HEK293 (cell line): ENCODE measurements at regions not wholly inside any gene's neighbourhood (a gene's known extent, or its start where the extent isn't known, plus 50 kb on each side); places are given as distances from the start of the nearest gene placed in this dataset.

Experiments used
- CTCF ChIA-PET: fragments of 350-600 bp; formaldehyde crosslinking; extraction: SDS; loops from one replicate; lab custom pipeline; 2021; ENCODE audit warnings: antibody characterized with exemption; lab: Yijun Ruan, JAX
- POLR2A ChIA-PET: fragments of 300-600 bp; formaldehyde crosslinking; extraction: SDS; loops from one replicate; lab custom pipeline; 2020; ENCODE audit warnings: antibody characterized with exemption, inconsistent platforms; lab: Yijun Ruan, JAX
- H3K27ac ChIP-seq: fragments of 200-500 bp; sonication (Bioruptor generic); 2 replicates; pipeline ENCODE4 v1.5.1; 2014; ENCODE audit warnings: low read depth, low read length, control low read depth, inconsistent platforms; ENCODE audit errors: extremely low read depth
- H3K36me3 ChIP-seq, 2 experiments: fragments of 200-500 bp in 1 of 2; sonication (Bioruptor generic) in 1 of 2; 1 replicate in 1 of 2; 2 replicates in 1 of 2; pipeline ENCODE4 v1.5.1; 2014 to 2017; ENCODE audit warnings: inconsistent platforms in 2 of 2, low read length in 2 of 2; ENCODE audit not compliant: control insufficient read depth in 2 of 2, insufficient read depth in 1 of 2
- H3K4me1 ChIP-seq: fragments of 200-500 bp; sonication (Bioruptor generic); 2 replicates; pipeline ENCODE4 v1.5.1; 2014; ENCODE audit warnings: mild to moderate bottlenecking, low read length, inconsistent platforms; ENCODE audit not compliant: control insufficient read depth, insufficient read depth
- H3K4me3 ChIP-seq: 2 replicates; pipeline ENCODE4 v1.5.1; 2011; ENCODE audit warnings: low read depth, mild to moderate bottlenecking, control low read depth, low read length, moderate library complexity
- H3K9me3 ChIP-seq: fragments of 200-500 bp; sonication (Bioruptor generic); 2 replicates; pipeline ENCODE4 v1.5.1; 2014; ENCODE audit warnings: low read depth, low read length, inconsistent platforms; ENCODE audit not compliant: control insufficient read depth, insufficient read depth
- HOXD13 ChIP-seq: sonication (generic); formaldehyde crosslinking; IDR thresholded peaks from 2 replicates; pipeline ENCODE4 v1.8.0; 2022; ENCODE audit warnings: missing genetic modification reagents, borderline replicate concordance
- IKZF3 ChIP-seq: fragments of 450-650 bp; IDR thresholded peaks from 2 replicates; pipeline ENCODE4 v1.5.0; 2018; ENCODE audit warnings: missing biosample characterization, mild to moderate bottlenecking, missing genetic modification characterization, moderate library complexity
- KLF10 ChIP-seq: fragments of 450-650 bp; IDR thresholded peaks from 2 replicates; pipeline ENCODE4 v1.5.1; 2018; ENCODE audit warnings: missing biosample characterization, mild to moderate bottlenecking, missing genetic modification characterization
- KLF9 ChIP-seq: fragments of 450-650 bp; formaldehyde crosslinking; IDR thresholded peaks from 2 replicates; pipeline ENCODE4 v1.5.1; 2016; ENCODE audit warnings: missing biosample characterization, missing genetic modification characterization, low read depth
- MEIS1 ChIP-seq: sonication (generic); formaldehyde crosslinking; IDR thresholded peaks from 2 replicates; pipeline ENCODE4 v1.8.1; 2022; ENCODE audit warnings: missing genetic modification reagents, mild to moderate bottlenecking, borderline replicate concordance
- PATZ1 ChIP-seq: fragments of 450-650 bp; formaldehyde crosslinking; IDR thresholded peaks from 2 replicates; pipeline ENCODE4 v1.5.1; 2016; ENCODE audit warnings: missing biosample characterization, missing genetic modification characterization
- SP3 ChIP-seq: fragments of 450-650 bp; formaldehyde crosslinking; IDR thresholded peaks from 2 replicates; pipeline ENCODE4 v1.5.1; 2016; ENCODE audit warnings: missing biosample characterization, missing genetic modification characterization
- WT1 ChIP-seq: fragments of 450-650 bp; formaldehyde crosslinking; IDR thresholded peaks from 2 replicates; pipeline ENCODE4 v1.5.1; 2016; ENCODE audit warnings: missing biosample characterization, missing genetic modification characterization
- ZBTB1 ChIP-seq: fragments of 450-650 bp; formaldehyde crosslinking; IDR thresholded peaks from 2 replicates; pipeline ENCODE4 v1.5.1; 2016; ENCODE audit warnings: missing biosample characterization, missing genetic modification characterization
- ZBTB10 ChIP-seq: fragments of 450-650 bp; formaldehyde crosslinking; IDR thresholded peaks from 2 replicates; pipeline ENCODE4 v1.5.1; 2016; ENCODE audit warnings: missing biosample characterization, missing genetic modification characterization
- ZFP37 ChIP-seq: fragments of 450-650 bp; formaldehyde crosslinking; IDR thresholded peaks from 2 replicates; pipeline ENCODE4 v1.5.1; 2016; ENCODE audit warnings: missing biosample characterization, missing genetic modification characterization
- ZNF140 ChIP-seq: fragments of 450-650 bp; formaldehyde crosslinking; IDR thresholded peaks from 2 replicates; pipeline ENCODE4 v1.5.1; 2016; ENCODE audit warnings: missing biosample characterization, missing genetic modification characterization
- ZNF146 ChIP-seq: fragments of 450-650 bp; formaldehyde crosslinking; IDR thresholded peaks from 2 replicates; pipeline ENCODE4 v1.5.1; 2016; ENCODE audit warnings: missing biosample characterization, missing genetic modification characterization
- ZNF18 ChIP-seq: fragments of 450-650 bp; formaldehyde crosslinking; IDR thresholded peaks from 2 replicates; pipeline ENCODE4 v1.5.1; 2016; ENCODE audit warnings: missing biosample characterization, missing genetic modification characterization
- ZNF19 ChIP-seq: fragments of 450-650 bp; formaldehyde crosslinking; IDR thresholded peaks from 2 replicates; pipeline ENCODE4; 2016; ENCODE audit warnings: missing biosample characterization, missing genetic modification characterization, low read depth
- ZNF221 ChIP-seq: fragments of 450-650 bp; formaldehyde crosslinking; IDR thresholded peaks from 2 replicates; pipeline ENCODE4 v1.5.1; 2017; ENCODE audit warnings: missing biosample characterization, missing genetic modification characterization, borderline replicate concordance
- ZNF423 ChIP-seq: fragments of 450-650 bp; formaldehyde crosslinking; IDR thresholded peaks from 2 replicates; pipeline ENCODE4 v1.5.1; 2016; ENCODE audit warnings: missing biosample characterization, missing genetic modification characterization
- ZNF433 ChIP-seq: fragments of 450-650 bp; formaldehyde crosslinking; IDR thresholded peaks from 2 replicates; pipeline ENCODE4 v1.5.1; 2016; ENCODE audit warnings: missing biosample characterization, missing genetic modification characterization, low read depth
- ZNF48 ChIP-seq: fragments of 450-650 bp; formaldehyde crosslinking; IDR thresholded peaks from 2 replicates; pipeline ENCODE4 v1.5.1; 2016; ENCODE audit warnings: missing biosample characterization, missing genetic modification characterization
- ZNF561 ChIP-seq: fragments of 450-650 bp; IDR thresholded peaks from 2 replicates; pipeline ENCODE4 v1.5.1; 2018; ENCODE audit warnings: missing biosample characterization, missing genetic modification characterization, borderline replicate concordance
- ZNF621 ChIP-seq: fragments of 450-650 bp; formaldehyde crosslinking; IDR thresholded peaks from 2 replicates; pipeline ENCODE4 v1.5.1; 2017; ENCODE audit warnings: missing biosample characterization, missing genetic modification characterization
- ZNF654 ChIP-seq: fragments of 450-650 bp; formaldehyde crosslinking; IDR thresholded peaks from 2 replicates; pipeline ENCODE4 v1.5.1; 2016; ENCODE audit warnings: low read depth, missing biosample characterization, missing genetic modification characterization
- ZNF658 ChIP-seq: fragments of 450-650 bp; formaldehyde crosslinking; IDR thresholded peaks from 2 replicates; pipeline ENCODE4; 2016; ENCODE audit warnings: missing biosample characterization, missing genetic modification characterization
- ZNF747 ChIP-seq: fragments of 450-650 bp; formaldehyde crosslinking; IDR thresholded peaks from 2 replicates; pipeline ENCODE4 v1.5.1; 2016; ENCODE audit warnings: missing biosample characterization, missing genetic modification characterization
- ZNF76 ChIP-seq: fragments of 450-650 bp; formaldehyde crosslinking; IDR thresholded peaks from 2 replicates; pipeline ENCODE4; 2016; ENCODE audit warnings: low read depth, missing biosample characterization, missing genetic modification characterization, borderline replicate concordance
- ZNF776 ChIP-seq: fragments of 450-650 bp; formaldehyde crosslinking; IDR thresholded peaks from 2 replicates; pipeline ENCODE4 v1.5.0; 2017; ENCODE audit warnings: missing biosample characterization, missing genetic modification characterization, borderline replicate concordance
- ZNF830 ChIP-seq: fragments of 450-650 bp; IDR thresholded peaks from 2 replicates; pipeline ENCODE4 v1.5.0; 2018; ENCODE audit warnings: missing biosample characterization, missing genetic modification characterization, low read depth, mild to moderate bottlenecking, moderate library complexity
- ZSCAN16 ChIP-seq: fragments of 450-650 bp; formaldehyde crosslinking; IDR thresholded peaks from 2 replicates; pipeline ENCODE4 v1.5.1; 2016; ENCODE audit warnings: missing biosample characterization, missing genetic modification characterization
- ZSCAN23 ChIP-seq: fragments of 450-650 bp; formaldehyde crosslinking; IDR thresholded peaks from 2 replicates; pipeline ENCODE4 v1.5.1; 2016; ENCODE audit warnings: missing biosample characterization, missing genetic modification characterization

GRCh38 chr4:85094735-85095134 is 128.2 kb upstream of the WDFY3 start (continued):
- TF ChIP-seq PATZ1 (tag by site-specific recombination), result no peak
- no peak for TF ChIP-seq ZNF423 (tag by site-specific recombination)
- no peak for TF ChIP-seq IKZF3
- TF ChIP-seq ZNF221, result no peak
- TF ChIP-seq SP3, result no peak
- no peak for TF ChIP-seq ZNF776 (tag by site-specific recombination)
- no peak for TF ChIP-seq WT1 (tag by site-specific recombination)
- TF ChIP-seq ZNF18 (tag by site-specific recombination), result no peak

- CTCF ChIA-PET, result no interaction called here
Observed at GRCh38 chr4:85102606-85103005, 136.1 kb upstream of the WDFY3 start.

GRCh38 chr4:85106166-85106565 is 139.7 kb upstream of the WDFY3 start:
- Histone ChIP-seq H3K4me3 (no peak overlapping the region), H3K36me3 (no peaks in the 10 kb centered on the region), H3K9me3 (no peaks in the 10 kb centered on the region), H3K4me1 (no peaks in the 10 kb centered on the region), H3K27ac (no peak overlapping the region)
- TF ChIP-seq ZBTB1 (tag by site-specific recombination) (no peak), ZNF433 (tag by site-specific recombination) (no peak), ZNF776 (tag by site-specific recombination) (no peak), ZNF654 (tag by site-specific recombination) (no peak), ZNF140 (no peak), ZNF658 (tag by site-specific recombination) (no peak), ZNF48 (tag by site-specific recombination) (no peak), ZBTB10 (tag by site-specific recombination) (no peak), ZNF76 (no peak), ZNF830 (tag by site-specific recombination) (no peak), HOXD13 (CRISPR knock-in tag) (no peak), MEIS1 (CRISPR knock-in tag) (no peak), ZNF561 (tag by site-specific recombination) (no peak), ZNF747 (tag by site-specific recombination) (no peak), ZSCAN16 (tag by site-specific recombination) (no peak), ZSCAN23 (tag by site-specific recombination) (no peak), KLF10 (tag by site-specific recombination) (no peak), ZNF146 (tag by site-specific recombination) (no peak), KLF9 (tag by site-specific recombination) (no peak)
- ChIA-PET CTCF (no interaction called here), POLR2A (no interaction called here)

More at GRCh38 chr4:85102606-85103005, 136.1 kb upstream of the WDFY3 start:
- POLR2A ChIA-PET, result no interaction called here
- Histone ChIP-seq H3K36me3 (no peaks in the 10 kb centered on the region), H3K9me3 (no peaks in the 10 kb centered on the region), H3K4me3 (no peak overlapping the region), H3K27ac (no peak overlapping the region), H3K4me1 (no peaks in the 10 kb centered on the region)
- no peak for TF ChIP-seq ZNF621
- no peak for TF ChIP-seq IKZF3
- no peak for TF ChIP-seq ZNF19 (tag by site-specific recombination)
- no peak for TF ChIP-seq ZFP37 (tag by site-specific recombination)
